ENCODE measurements at regions not wholly inside any gene's neighbourhood (a gene's known extent, or its start where the extent isn't known, plus 50 kb on each side); places are given as distances from the start of the nearest gene placed in this dataset.

GRCh38 chrX:77088233-77088632 lies 359.0 kb upstream of the FGF16 start (continued):
- TF ChIP-seq ZNF317 (CRISPR knock-in tag; IDR thresholded peaks at IDR 0.05): no peak
- no peak for TF ChIP-seq SNRNP70 (IDR thresholded peaks at IDR 0.05; ENCODE audit: low read depth, low read length)
- TF ChIP-seq SP1 (IDR thresholded peaks at IDR 0.05): no peak
- TF ChIP-seq SP1 (CRISPR knock-in tag; IDR thresholded peaks at IDR 0.05): no peak
- no peak for TF ChIP-seq ZNF253 (CRISPR knock-in tag; IDR thresholded peaks at IDR 0.05; ENCODE audit: borderline replicate concordance)
- no peak for TF ChIP-seq ZBED4 (CRISPR knock-in tag; IDR thresholded peaks at IDR 0.05; ENCODE audit: borderline replicate concordance)
- no peak for TF ChIP-seq SNAPC4 (CRISPR knock-in tag; IDR thresholded peaks at IDR 0.05)
- TF ChIP-seq ASH2L (IDR thresholded peaks at IDR 0.05; ENCODE audit: insufficient read length, low read depth, low read length): no peak
- no peak for TF ChIP-seq ATRX (CRISPR knock-in tag; IDR thresholded peaks at IDR 0.05; ENCODE audit: borderline replicate concordance)
